ENCODE measurements at regions not wholly inside any gene's neighbourhood (a gene's known extent, or its start where the extent isn't known, plus 50 kb on each side); places are given as distances from the start of the nearest gene placed in this dataset.
"Not testable (repeated sequence)": the region's sequence is repeated elsewhere in the genome, so short reads cannot be mapped to it uniquely, and the experiment has no call there.

GRCh38 chr6:131336596-131336995, 201.3 kb downstream of the AKAP7 start:
- TF ChIP-seq CTCF (IDR thresholded peaks at IDR 0.05): no peak

GRCh38 chr6:131346896-131347295, 211.6 kb downstream of the AKAP7 start:
- H3K36me3 Mint-ChIP-seq (ENCODE audit: low read depth); H3K27ac Mint-ChIP-seq (ENCODE audit: unreplicated experiment); H3K4me3 Mint-ChIP-seq (ENCODE audit: unreplicated experiment); DNase-seq (ENCODE audit: low spot score); H3K9me3 Mint-ChIP-seq (ENCODE audit: low read depth); H3K4me1 Mint-ChIP-seq (ENCODE audit: low read depth): not testable (repeated sequence)
- H3K27me3 Mint-ChIP-seq (ENCODE audit: low read depth): peaks cover 11% of the 10 kb centered on the region

More at GRCh38 chr6:131336596-131336995, 201.3 kb downstream of the AKAP7 start:
- DNase-seq (ENCODE audit: low spot score): no peak
- no peaks in the 10 kb centered on the region for H3K4me1 Mint-ChIP-seq (ENCODE audit: low read depth)
- H3K27ac Mint-ChIP-seq (ENCODE audit: unreplicated experiment): no peak overlapping the region
- H3K9me3 Mint-ChIP-seq (ENCODE audit: low read depth): no peaks in the 10 kb centered on the region
- H3K27me3 Mint-ChIP-seq (ENCODE audit: low read depth): peaks cover 7% of the 10 kb centered on the region
- H3K4me3 Mint-ChIP-seq (ENCODE audit: unreplicated experiment): no peak overlapping the region
- H3K36me3 Mint-ChIP-seq (ENCODE audit: low read depth): no peaks in the 10 kb centered on the region

GRCh38 chr6:131348572-131348971, 213.3 kb downstream of the AKAP7 start:
- Mint-ChIP-seq H3K4me3 (ENCODE audit: unreplicated experiment) (no peak overlapping the region), H3K27ac (ENCODE audit: unreplicated experiment) (no peak overlapping the region), H3K36me3 (ENCODE audit: low read depth) (no peaks in the 10 kb centered on the region), H3K4me1 (ENCODE audit: low read depth) (no peaks in the 10 kb centered on the region), H3K9me3 (ENCODE audit: low read depth) (no peaks in the 10 kb centered on the region), H3K27me3 (ENCODE audit: low read depth) (peaks cover 14% of the 10 kb centered on the region)
- DNase-seq (ENCODE audit: low spot score): no peak
- no peak for TF ChIP-seq CTCF (IDR thresholded peaks at IDR 0.05)

- Mint-ChIP-seq H3K36me3 (ENCODE audit: low read depth) (no peaks in the 10 kb centered on the region), H3K27ac (ENCODE audit: unreplicated experiment) (no peak overlapping the region), H3K9me3 (ENCODE audit: low read depth) (no peaks in the 10 kb centered on the region), H3K27me3 (ENCODE audit: low read depth) (peaks cover 14% of the 10 kb centered on the region), H3K4me3 (ENCODE audit: unreplicated experiment) (no peak overlapping the region), H3K4me1 (ENCODE audit: low read depth) (no peaks in the 10 kb centered on the region)
- no peak for TF ChIP-seq CTCF (IDR thresholded peaks at IDR 0.05)
- no peak for DNase-seq (ENCODE audit: low spot score)
Measured at GRCh38 chr6:131349199-131349598, 213.9 kb downstream of the AKAP7 start.

GRCh38 chr6:131353106-131353505, 217.8 kb downstream of the AKAP7 start:
- Mint-ChIP-seq H3K4me1 (ENCODE audit: low read depth) (no peaks in the 10 kb centered on the region), H3K27me3 (ENCODE audit: low read depth) (peaks cover 9% of the 10 kb centered on the region), H3K27ac (ENCODE audit: unreplicated experiment) (no peak overlapping the region), H3K36me3 (ENCODE audit: low read depth) (no peaks in the 10 kb centered on the region), H3K4me3 (ENCODE audit: unreplicated experiment) (no peak overlapping the region), H3K9me3 (ENCODE audit: low read depth) (no peaks in the 10 kb centered on the region)
- TF ChIP-seq CTCF (IDR thresholded peaks at IDR 0.05): no peak
- DNase-seq (ENCODE audit: low spot score): no peak

- no peak for DNase-seq (ENCODE audit: low spot score)
- Mint-ChIP-seq H3K27ac (ENCODE audit: unreplicated experiment) (no peak overlapping the region), H3K4me3 (ENCODE audit: unreplicated experiment) (no peak overlapping the region), H3K27me3 (ENCODE audit: low read depth) (peaks cover 3% of the 10 kb centered on the region), H3K4me1 (ENCODE audit: low read depth) (no peaks in the 10 kb centered on the region), H3K9me3 (ENCODE audit: low read depth) (no peaks in the 10 kb centered on the region), H3K36me3 (ENCODE audit: low read depth) (no peaks in the 10 kb centered on the region)
- no peak for TF ChIP-seq CTCF (IDR thresholded peaks at IDR 0.05)
Measured at GRCh38 chr6:131353876-131354275, 218.6 kb downstream of the AKAP7 start.

Measured in chondrocyte (in vitro differentiated cells).